GM12878 (cell line): ENCODE measurements at regions not wholly inside any gene's neighbourhood (a gene's known extent, or its start where the extent isn't known, plus 50 kb on each side); places are given as distances from the start of the nearest gene placed in this dataset.

Source experiments
- ATAC-seq: fragments of 200-7000 bp; cut with Tn5 transposase; 3 replicates; pipeline ENCODE4 v1.9.1; 2020; ENCODE audit warnings: mild to moderate bottlenecking, moderate library complexity
- BruUV-seq: library from RNA; stranded (reverse); fragments of 400-500 nt; replicated peaks from 2 replicates; lab custom pipeline; 2021; lab: Mats Ljungman, UMichigan
- CTCF ChIA-PET: fragments of 300-600 bp; sonication (Branson Sonifier 250); formaldehyde crosslinking; extraction: SDS; loops from one replicate; lab custom pipeline; 2021; ENCODE audit warnings: inconsistent platforms; lab: Yijun Ruan, JAX
- POLR2A ChIA-PET: fragments of 350-600 bp; formaldehyde crosslinking; extraction: SDS; loops from one replicate; lab custom pipeline; 2021; ENCODE audit warnings: inconsistent platforms; lab: Charles Lee
- RAD21 ChIA-PET: fragments of 300-600 bp; sonication (Branson Sonifier 250); formaldehyde crosslinking; loops from one replicate; lab custom pipeline; 2023; ENCODE audit warnings: antibody characterized with exemption; ENCODE audit not compliant: unreplicated experiment; lab: Charles Lee
- SMC1A ChIA-PET: fragments of 300-600 bp; sonication (Branson Sonifier 250); formaldehyde crosslinking; loops from one replicate; lab custom pipeline; 2023; ENCODE audit not compliant: unreplicated experiment, uncharacterized antibody; lab: Charles Lee
- DNase-seq: peaks from one replicate; pipeline ENCODE4 v3.0.0-alpha.2; 2011; ENCODE audit warnings: low read depth, low spot score
- FAIRE-seq: peaks from 3 replicates; lab custom pipeline; 2011; peaks lifted over from hg19 to GRCh38; lab: Jason Lieb, UNC
- H2AFZ ChIP-seq: 2 replicates; pipeline ENCODE4 v1.6.0; 2011; ENCODE audit warnings: low read depth, low read length, control low read depth; ENCODE audit not compliant: control insufficient read depth
- H3K27ac ChIP-seq: 2 replicates; pipeline ENCODE4 v1.5.1; 2011; ENCODE audit warnings: control low read depth; ENCODE audit not compliant: control insufficient read depth, insufficient read depth
- H3K27me3 ChIP-seq, 2 experiments: replicated peaks in 1 of 2; 2 replicates each; pipeline versions ENCODE4 v1.6.0 to v1.6.1; 2011; ENCODE audit warnings: low read length in 1 of 2; ENCODE audit not compliant: control insufficient read depth in 2 of 2, insufficient read depth in 2 of 2
- H3K36me3 ChIP-seq, 2 experiments: 2 replicates each; pipeline ENCODE4 v1.5.1; 2011; ENCODE audit warnings: low read length in 1 of 2; ENCODE audit not compliant: control insufficient read depth in 2 of 2, insufficient read depth in 2 of 2
- H3K4me1 ChIP-seq: 2 replicates; pipeline ENCODE4 v1.6.1; 2011; ENCODE audit warnings: mild to moderate bottlenecking, low read length, moderate library complexity, mixed read lengths; ENCODE audit not compliant: control insufficient read depth, insufficient read depth
- H3K4me2 ChIP-seq: 2 replicates; pipeline ENCODE4 v1.6.0; 2011; ENCODE audit warnings: control low read depth; ENCODE audit not compliant: control insufficient read depth, insufficient read depth
- H3K4me3 ChIP-seq: fragments of 200-600 bp; sonication (generic); 2 replicates; pipeline ENCODE4 v1.5.1; 2016
- H3K79me2 ChIP-seq: 2 replicates; pipeline ENCODE4 v1.6.0; 2011; ENCODE audit warnings: low read length; ENCODE audit not compliant: control insufficient read depth, insufficient read depth
- H3K9ac ChIP-seq: 2 replicates; pipeline ENCODE4 v1.8.0; 2011; ENCODE audit warnings: low read length, control low read depth, mixed read lengths; ENCODE audit not compliant: control insufficient read depth, insufficient read depth
- H3K9me3 ChIP-seq: replicated peaks from 3 replicates; pipeline ENCODE4 v1.5.1; 2011; ENCODE audit warnings: mild to moderate bottlenecking, low read length; ENCODE audit not compliant: control insufficient read depth, insufficient read depth
- H4K20me1 ChIP-seq: 2 replicates; pipeline ENCODE4 v1.6.0; 2011; ENCODE audit not compliant: control insufficient read depth, insufficient read depth
- ATF7 ChIP-seq: fragments of 450-650 bp; IDR thresholded peaks from 2 replicates; pipeline ENCODE4 v1.6.1; 2016; ENCODE audit warnings: low read depth, mild to moderate bottlenecking
- BHLHE40 ChIP-seq, 2 experiments: fragments of 450-650 bp in 1 of 2; IDR thresholded peaks; 2 replicates each; pipeline ENCODE4 v1.6.1; 2011 to 2017; ENCODE audit warnings: low read depth in 2 of 2, borderline replicate concordance in 1 of 2, improper control_type of control experiment in 1 of 2, low read length in 1 of 2, mild to moderate bottlenecking in 1 of 2
- CHD1 ChIP-seq: IDR thresholded peaks from 2 replicates; pipeline ENCODE4 v1.6.1; 2012; ENCODE audit warnings: low read depth, low read length, improper control_type of control experiment
- DPF2 ChIP-seq: fragments of 450-650 bp; IDR thresholded peaks from 2 replicates; pipeline ENCODE4 v1.6.1; 2017; ENCODE audit warnings: mild to moderate bottlenecking
- IRF3 ChIP-seq: fragments of 450-650 bp; IDR thresholded peaks from 2 replicates; pipeline ENCODE4 v1.6.1; 2014; ENCODE audit warnings: mild to moderate bottlenecking
- JUND ChIP-seq: IDR thresholded peaks from 2 replicates; pipeline ENCODE4 v1.6.1; 2012; ENCODE audit warnings: low read depth, mild to moderate bottlenecking, low read length, improper control_type of control experiment, moderate library complexity
- MLLT1 ChIP-seq: fragments of 450-650 bp; IDR thresholded peaks from 2 replicates; pipeline ENCODE4 v1.6.1; 2016; ENCODE audit warnings: mild to moderate bottlenecking
- MTA3 ChIP-seq: IDR thresholded peaks from 2 replicates; pipeline ENCODE4 v1.6.1; 2012; ENCODE audit warnings: low read length, inconsistent platforms, borderline replicate concordance
- MXI1 ChIP-seq: fragments of 150-350 bp; IDR thresholded peaks from 2 replicates; pipeline ENCODE4 v1.6.1; 2011; ENCODE audit warnings: low read depth, mild to moderate bottlenecking, inconsistent platforms, low read length, improper control_type of control experiment
- NFXL1 ChIP-seq: fragments of 450-650 bp; IDR thresholded peaks from 2 replicates; pipeline ENCODE4 v1.6.1; 2017; ENCODE audit warnings: antibody characterized with exemption, mild to moderate bottlenecking, borderline replicate concordance
- NFYA ChIP-seq: IDR thresholded peaks from 2 replicates; pipeline ENCODE4 v1.6.1; 2011; ENCODE audit warnings: low read depth, mild to moderate bottlenecking, low read length, improper control_type of control experiment, borderline replicate concordance
- PAX8 ChIP-seq: fragments of 450-650 bp; IDR thresholded peaks from 2 replicates; pipeline ENCODE4 v1.6.1; 2017; ENCODE audit warnings: mild to moderate bottlenecking, moderate library complexity
- RAD21 ChIP-seq: IDR thresholded peaks from 2 replicates; pipeline ENCODE4 v1.6.1; 2011; ENCODE audit warnings: mild to moderate bottlenecking, low read depth, low read length, moderate library complexity; ENCODE audit not compliant: insufficient read depth
- RB1 ChIP-seq: fragments of 450-650 bp; formaldehyde crosslinking; IDR thresholded peaks from 2 replicates; pipeline ENCODE4 v1.6.1; 2017; ENCODE audit warnings: mild to moderate bottlenecking, borderline replicate concordance
- SMAD1 ChIP-seq: fragments of 450-650 bp; IDR thresholded peaks from 2 replicates; pipeline ENCODE4 v1.6.1; 2018; ENCODE audit warnings: mild to moderate bottlenecking, low read depth; ENCODE audit not compliant: partially characterized antibody
- SPI1 ChIP-seq: IDR thresholded peaks from 2 replicates; pipeline ENCODE4 v1.6.1; 2011; ENCODE audit warnings: low read depth, mild to moderate bottlenecking, low read length, moderate library complexity, borderline replicate concordance; ENCODE audit not compliant: insufficient read depth
- TAF1 ChIP-seq: IDR thresholded peaks from 2 replicates; pipeline ENCODE4 v1.6.1; 2011; ENCODE audit warnings: mild to moderate bottlenecking, low read depth, low read length, borderline replicate concordance
- TCF12 ChIP-seq: IDR thresholded peaks from 2 replicates; pipeline ENCODE4 v1.6.1; 2011; ENCODE audit warnings: low read depth, mild to moderate bottlenecking, low read length
- TCF3 ChIP-seq: IDR thresholded peaks from 2 replicates; pipeline ENCODE4 v1.6.1; 2012; ENCODE audit warnings: low read depth, mild to moderate bottlenecking, low read length, borderline replicate concordance; ENCODE audit not compliant: insufficient read depth
- ZNF24 ChIP-seq: fragments of 450-650 bp; IDR thresholded peaks from 2 replicates; pipeline ENCODE4 v1.6.1; 2017; ENCODE audit warnings: antibody characterized with exemption, mild to moderate bottlenecking
- WGBS: methylation state at CpG from one replicate; pipeline ENCODE4 v1.1.6; 2016; ENCODE audit warnings: low lambda C conversion rate; ENCODE audit not compliant: insufficient replicate concordance, insufficient coverage; ENCODE audit errors: missing lambda C conversion rate; 5-methylcytosine and 5-hydroxymethylcytosine counted together
- in situ Hi-C: fragments of 300-500 bp; cut with MboI; formaldehyde crosslinking; loops from 9 replicates; pipeline ENCODE4 v1.14.3; 2018; ENCODE audit warnings: mixed read lengths
- intact Hi-C: fragments of 100-400 bp; cut with micrococcal nuclease; formaldehyde crosslinking; loops from one replicate; pipeline ENCODE4 v1.14.2; 2022; ENCODE audit not compliant: unreplicated experiment

GRCh38 chr16:65200156-65200773 lies 78.4 kb upstream of the CDH11 start (continued):
- no peak for TF ChIP-seq ATF7
- no peak for TF ChIP-seq DPF2
- TF ChIP-seq CHD1, result no peak
- no peak for TF ChIP-seq NFXL1
- no peak for TF ChIP-seq RB1
- TF ChIP-seq ZNF24, result no peak
- no peak for TF ChIP-seq PAX8
- no peak for TF ChIP-seq MTA3
- no peak for TF ChIP-seq SPI1
- TF ChIP-seq IRF3, result no peak

GRCh38 chr16:65196420-65197075 lies 74.7 kb upstream of the CDH11 start:
- H3K4me2 ChIP-seq, result no peak overlapping the region
- H4K20me1 ChIP-seq, result no peaks in the 10 kb centered on the region
- no peak overlapping the region for H3K9ac ChIP-seq
- FAIRE-seq (no peak), ATAC-seq (no peak), DNase-seq (no peak)
- intact Hi-C loops (no loop called here), in situ Hi-C loops (no loop called here)
- CTCF ChIA-PET, result no interaction called here
- SMC1A ChIA-PET, result interaction anchor here (0.6 to 1.3 kb wide), 2 partner anchors 11 to 14 kb away, joined by 3 to 4 read pairs; no protein-coding TSS in a partner anchor
- BruUV-seq, result no TSS peak
- POLR2A ChIA-PET, result no interaction called here
- no peaks in the 10 kb centered on the region for H3K9me3 ChIP-seq
- no peaks in the 10 kb centered on the region for H3K27me3 ChIP-seq
- H3K27ac ChIP-seq, result no peak overlapping the region
- RAD21 ChIA-PET, result no interaction called here
- no peak overlapping the region for H2AFZ ChIP-seq
- no peaks in the 10 kb centered on the region for H3K36me3 ChIP-seq
- no peaks in the 10 kb centered on the region for H3K4me1 ChIP-seq
- no peaks in the 10 kb centered on the region for H3K79me2 ChIP-seq
- H3K4me3 ChIP-seq, result no peak overlapping the region
- no peak for TF ChIP-seq MLLT1
- no peak for TF ChIP-seq NFYA
- TF ChIP-seq SMAD1, result no peak
- no peak for TF ChIP-seq RAD21
- no peak for TF ChIP-seq TAF1
- TF ChIP-seq TCF12, result no peak
- TF ChIP-seq JUND, result no peak
- no peak for TF ChIP-seq MXI1
- TF ChIP-seq BHLHE40 (IDR thresholded peaks at IDR 0.05; ENCODE audit: borderline replicate concordance in 1 of 2, low read depth in 2 of 2, low read length in 1 of 2), result no peak
- TF ChIP-seq TCF3, result no peak
- 12% methylated on average over 6 of the region's 6 CpGs for WGBS
